Activated CD4-positive, alpha-beta memory T cell treated with anti-CD3 and anti-CD28 coated beads for 36 hours (primary cell): ENCODE measurements at regions not wholly inside any gene's neighbourhood (a gene's known extent, or its start where the extent isn't known, plus 50 kb on each side); places are given as distances from the start of the nearest gene placed in this dataset.
"Not testable (repeated sequence)": the region's sequence is repeated elsewhere in the genome, so short reads cannot be mapped to it uniquely, and the experiment has no call there.

Source experiments
- CTCF ChIA-PET: fragments of 350-600 bp; sonication (Branson Sonifier 250); formaldehyde crosslinking; loops from one replicate; lab custom pipeline; 2021; ENCODE audit warnings: antibody characterized with exemption, inconsistent platforms; lab: Charles Lee
- POLR2A ChIA-PET: fragments of 350-600 bp; sonication (Branson Sonifier 250); formaldehyde crosslinking; loops from one replicate; lab custom pipeline; 2021; ENCODE audit warnings: antibody characterized with exemption; lab: Charles Lee
- DNase-seq: peaks from one replicate; pipeline ENCODE4 v3.0.0-alpha.2; 2020
- H3K27ac Mint-ChIP-seq: one replicate; pipeline ENCODE4 v1.8.0; 2021; ENCODE audit warnings: mixed read lengths
- H3K27me3 Mint-ChIP-seq: one replicate; pipeline ENCODE4 v1.8.0; 2021; ENCODE audit warnings: mixed read lengths
- H3K36me3 Mint-ChIP-seq: one replicate; pipeline ENCODE4 v1.8.0; 2021; ENCODE audit warnings: mixed read lengths
- H3K4me1 Mint-ChIP-seq: one replicate; pipeline ENCODE4 v1.8.0; 2021; ENCODE audit warnings: low read depth, mixed read lengths
- H3K4me3 Mint-ChIP-seq: one replicate; pipeline ENCODE4 v1.8.0; 2021; ENCODE audit warnings: mild to moderate bottlenecking, mixed read lengths
- H3K9me3 Mint-ChIP-seq: one replicate; pipeline ENCODE4 v1.8.0; 2021; ENCODE audit warnings: mixed read lengths
- intact Hi-C: fragments of 100-400 bp; cut with micrococcal nuclease; formaldehyde crosslinking; loops from one replicate; pipeline ENCODE4 v1.15.1; 2023

DNA sequence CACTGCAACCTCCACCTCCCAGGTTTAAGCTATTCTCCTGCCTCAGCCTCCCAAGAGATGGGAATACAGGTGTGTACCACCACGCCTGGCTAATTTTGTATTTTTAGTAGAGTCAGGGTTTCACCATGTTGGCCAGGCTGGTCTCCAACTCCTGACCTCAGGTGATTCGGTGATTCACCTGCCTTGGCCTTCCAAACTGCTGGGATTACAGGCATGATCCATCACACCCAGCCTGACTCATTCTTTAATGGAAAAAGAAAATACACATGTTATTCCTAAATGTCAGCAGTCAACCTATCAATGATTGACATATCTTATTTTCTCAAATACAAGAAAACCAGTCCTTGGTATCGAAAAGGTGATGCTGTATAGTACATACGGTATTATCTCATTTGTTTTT is 376.2 kb downstream of the CBLN4 start:
- POLR2A ChIA-PET, H3K27me3 Mint-ChIP-seq, H3K4me1 Mint-ChIP-seq, H3K4me3 Mint-ChIP-seq, DNase-seq, intact Hi-C loops, CTCF ChIA-PET, H3K27ac Mint-ChIP-seq, H3K36me3 Mint-ChIP-seq, H3K9me3 Mint-ChIP-seq: not testable (repeated sequence)

DNA sequence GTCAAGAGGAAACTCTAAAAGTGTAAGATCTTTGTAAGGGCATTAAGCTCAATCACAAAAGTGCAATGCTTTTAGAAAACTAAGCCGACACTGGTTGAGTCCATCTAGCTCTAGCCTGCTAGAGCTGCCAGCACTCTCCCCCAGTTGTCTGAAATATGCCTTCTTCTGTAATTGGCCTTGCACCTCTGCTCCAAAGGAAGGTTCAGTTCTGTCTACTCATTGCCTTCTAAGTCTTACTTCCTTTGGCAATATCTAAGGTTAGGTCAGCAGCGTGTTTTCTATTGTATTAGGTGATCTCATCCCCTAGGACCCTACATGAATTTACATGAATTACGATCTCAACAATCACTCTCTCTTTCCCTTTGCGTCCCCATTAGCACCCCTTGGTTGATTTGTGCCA is 378.6 kb downstream of the CBLN4 start:
- H3K27ac Mint-ChIP-seq = no peak overlapping the region
- no peak overlapping the region for H3K4me3 Mint-ChIP-seq
- POLR2A ChIA-PET = no interaction called here

DNA sequence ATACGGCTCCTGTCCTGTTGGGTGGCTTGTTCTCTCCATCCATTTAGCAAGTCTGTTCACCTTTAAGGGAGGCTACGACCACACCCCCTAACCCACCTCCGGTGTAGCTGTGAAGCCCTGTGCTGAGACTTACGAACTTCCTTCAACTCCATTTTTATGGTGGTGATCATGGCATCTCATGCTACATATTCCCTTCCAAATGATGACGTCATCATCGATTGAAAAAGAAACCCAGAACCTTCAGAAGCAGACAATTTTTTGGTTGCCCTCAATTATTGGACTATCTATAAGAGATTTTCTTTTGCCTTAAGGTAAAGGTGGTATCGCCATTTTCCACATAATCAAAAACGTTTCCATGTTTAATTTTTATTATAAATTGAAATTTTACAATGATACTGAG is 389.0 kb downstream of the CBLN4 start:
- CTCF ChIA-PET = no interaction called here
- Mint-ChIP-seq H3K9me3 (peaks cover 3% of the 10 kb centered on the region), H3K36me3 (no peaks in the 10 kb centered on the region), H3K27ac (no peak overlapping the region), H3K4me1 (no peaks in the 10 kb centered on the region), H3K27me3 (no peaks in the 10 kb centered on the region), H3K4me3 (no peak overlapping the region)
- intact Hi-C loops = no loop called here
- DNase-seq = no peak
- POLR2A ChIA-PET = no interaction called here

More for the DNA sequence above, 378.6 kb downstream of the CBLN4 start:
- no peaks in the 10 kb centered on the region for H3K27me3 Mint-ChIP-seq
- no peak for DNase-seq
- no peaks in the 10 kb centered on the region for H3K36me3 Mint-ChIP-seq
- no peaks in the 10 kb centered on the region for H3K4me1 Mint-ChIP-seq
- peaks cover 2% of the 10 kb centered on the region for H3K9me3 Mint-ChIP-seq
- intact Hi-C loops = no loop called here
- CTCF ChIA-PET = no interaction called here

DNA sequence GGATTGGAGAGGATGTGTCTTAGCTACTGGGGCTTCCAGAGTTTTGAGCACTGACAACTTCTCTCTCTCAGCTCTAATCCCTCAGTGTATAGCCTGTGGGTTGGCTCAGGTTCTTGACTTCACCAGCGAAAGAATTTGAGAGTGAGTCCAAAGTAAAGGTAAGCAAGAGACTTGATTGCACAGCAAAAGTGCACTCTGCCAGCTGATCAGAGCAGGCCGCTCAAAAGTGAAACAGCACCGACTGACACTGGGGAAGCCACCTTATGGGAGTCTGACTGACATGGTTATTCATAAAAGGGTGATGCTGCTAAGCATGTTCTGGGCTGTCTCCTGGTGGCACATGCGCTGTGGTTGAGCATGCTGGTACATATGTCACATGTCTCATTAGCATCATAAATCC is 389.5 kb downstream of the CBLN4 start:
- no peaks in the 10 kb centered on the region for H3K4me1 Mint-ChIP-seq
- no peak overlapping the region for H3K27ac Mint-ChIP-seq
- no peaks in the 10 kb centered on the region for H3K27me3 Mint-ChIP-seq
- peaks cover 3% of the 10 kb centered on the region for H3K9me3 Mint-ChIP-seq
- POLR2A ChIA-PET = no interaction called here
- no peak for DNase-seq
- CTCF ChIA-PET = no interaction called here
- H3K4me3 Mint-ChIP-seq = no peak overlapping the region
- intact Hi-C loops = no loop called here
- no peaks in the 10 kb centered on the region for H3K36me3 Mint-ChIP-seq

DNA sequence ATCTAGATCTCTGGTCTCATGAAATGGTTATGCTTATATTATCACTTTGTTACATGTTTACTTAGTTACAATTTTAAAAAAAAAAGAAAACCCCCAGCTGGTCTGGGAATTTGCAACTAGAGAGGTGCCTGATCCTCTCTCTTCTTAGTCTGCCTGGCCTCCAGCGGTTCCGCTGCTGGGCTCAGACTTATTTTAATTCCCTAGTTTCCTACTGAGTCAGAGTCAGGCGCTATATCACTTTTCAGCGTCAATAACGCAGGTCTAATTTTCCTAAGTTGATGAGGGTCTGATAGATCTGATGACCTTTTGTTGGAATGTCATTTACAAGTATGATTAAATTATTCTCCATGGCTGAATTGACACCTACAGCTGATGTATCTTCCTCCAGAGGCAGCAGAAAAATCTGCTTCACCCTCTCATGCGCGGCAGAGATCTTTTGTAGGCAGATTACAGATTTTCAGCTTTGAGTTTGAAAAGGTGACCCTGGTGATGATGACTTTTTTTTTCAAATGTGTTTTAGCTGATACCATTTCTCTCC is 391.0 kb downstream of the CBLN4 start:
- H3K27ac Mint-ChIP-seq = no peak overlapping the region
- POLR2A ChIA-PET = no interaction called here
- H3K9me3 Mint-ChIP-seq = peaks cover 3% of the 10 kb centered on the region
- H3K4me1 Mint-ChIP-seq = no peaks in the 10 kb centered on the region
- H3K27me3 Mint-ChIP-seq = no peaks in the 10 kb centered on the region
- no peaks in the 10 kb centered on the region for H3K36me3 Mint-ChIP-seq
- CTCF ChIA-PET = no interaction called here
- intact Hi-C loops = no loop called here
- no peak for DNase-seq
- no peak overlapping the region for H3K4me3 Mint-ChIP-seq

DNA sequence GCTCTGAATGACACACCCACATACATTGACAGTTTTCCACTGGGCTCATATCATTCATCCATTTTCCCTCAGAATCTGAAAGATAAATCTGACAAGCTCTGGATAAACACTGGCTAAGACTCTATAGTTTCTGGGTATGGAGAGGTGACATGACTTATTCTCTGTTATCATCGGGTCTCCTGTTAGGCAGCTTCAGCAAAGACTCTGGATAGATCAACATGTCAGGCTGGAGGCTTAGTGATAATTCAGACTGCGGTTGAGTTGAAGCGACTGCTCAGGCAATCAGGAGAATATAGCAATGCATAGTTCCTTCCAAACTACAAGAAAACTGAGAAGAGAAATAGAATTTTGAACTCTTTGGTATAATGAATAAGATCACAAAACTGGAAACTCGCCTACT is 394.6 kb downstream of the CBLN4 start:
- Mint-ChIP-seq H3K4me3 (no peak overlapping the region), H3K27ac (no peak overlapping the region), H3K4me1 (no peaks in the 10 kb centered on the region), H3K9me3 (peaks cover 3% of the 10 kb centered on the region), H3K27me3 (no peaks in the 10 kb centered on the region), H3K36me3 (no peaks in the 10 kb centered on the region)
- DNase-seq = no peak
- POLR2A ChIA-PET = no interaction called here
- intact Hi-C loops = no loop called here
- CTCF ChIA-PET = no interaction called here

DNA sequence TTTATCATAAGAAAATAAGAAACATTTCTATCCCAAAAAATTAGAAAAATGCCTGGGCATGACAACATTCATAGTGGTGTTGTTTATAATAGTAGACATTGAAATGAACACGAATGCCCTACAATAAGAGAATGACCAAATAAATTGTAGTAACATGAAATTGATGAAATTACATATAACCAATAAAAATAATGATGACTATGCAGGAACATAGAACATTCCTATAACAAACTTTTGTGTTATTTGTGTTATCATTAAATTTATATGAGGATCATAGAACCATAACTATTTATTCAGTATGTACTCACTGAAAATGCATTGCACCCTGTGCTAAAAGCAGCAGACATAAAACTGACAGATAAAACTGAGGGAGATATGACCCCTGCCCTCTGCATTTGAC is 399.7 kb downstream of the CBLN4 start:
- Mint-ChIP-seq H3K27ac (no peak overlapping the region), H3K4me3 (no peak overlapping the region), H3K9me3 (no peaks in the 10 kb centered on the region), H3K27me3 (no peaks in the 10 kb centered on the region), H3K4me1 (no peaks in the 10 kb centered on the region), H3K36me3 (no peaks in the 10 kb centered on the region)
- no peak for DNase-seq
- intact Hi-C loops = no loop called here
- ChIA-PET POLR2A (no interaction called here), CTCF (no interaction called here)

DNA sequence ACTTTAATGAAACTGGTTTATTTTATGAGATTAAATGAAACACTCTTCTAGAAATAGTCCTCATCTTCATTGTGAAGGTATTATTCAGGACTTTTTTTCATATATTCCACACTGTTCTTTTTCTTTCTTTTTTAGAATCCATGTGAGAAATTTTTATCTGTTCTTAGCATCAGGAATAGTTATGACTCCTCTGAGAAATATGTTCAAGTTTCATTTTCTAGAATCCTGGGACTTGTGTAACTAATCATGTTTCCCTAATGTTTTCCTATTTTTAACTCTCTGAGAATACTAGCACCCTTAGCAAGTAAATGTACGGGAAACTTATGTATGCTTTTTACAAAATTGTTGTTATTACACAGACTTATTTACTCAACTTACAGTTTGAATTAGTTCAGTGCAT is 407.8 kb downstream of the CBLN4 start:
- POLR2A ChIA-PET = no interaction called here
- CTCF ChIA-PET = no interaction called here

DNA sequence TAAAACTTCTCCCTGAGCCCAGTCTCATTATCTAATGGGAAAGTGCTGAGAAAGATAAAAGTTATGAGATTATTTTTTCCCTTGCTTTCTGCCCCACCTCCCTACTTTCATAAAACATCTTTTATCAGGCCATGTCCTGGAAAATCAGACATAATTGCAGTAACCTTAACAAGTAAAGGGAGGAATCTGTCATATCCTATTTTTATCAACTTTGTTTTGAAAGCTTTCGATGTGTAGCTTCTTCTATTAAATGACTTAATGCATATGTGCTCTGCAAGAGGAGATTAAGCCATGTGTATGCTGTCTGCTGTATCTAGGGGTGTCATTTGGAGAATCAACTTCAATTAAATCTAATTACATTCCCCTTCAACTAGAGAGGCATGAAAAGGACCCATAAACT is 408.9 kb downstream of the CBLN4 start:
- POLR2A ChIA-PET = no interaction called here
- Mint-ChIP-seq H3K36me3 (no peaks in the 10 kb centered on the region), H3K27ac (no peak overlapping the region), H3K4me3 (no peak overlapping the region), H3K27me3 (no peaks in the 10 kb centered on the region), H3K9me3 (peaks cover 2% of the 10 kb centered on the region), H3K4me1 (no peaks in the 10 kb centered on the region)
- CTCF ChIA-PET = no interaction called here
- no peak for DNase-seq
- intact Hi-C loops = no loop called here

More for the DNA sequence above, 407.8 kb downstream of the CBLN4 start:
- no peaks in the 10 kb centered on the region for H3K27me3 Mint-ChIP-seq
- DNase-seq = no peak
- no peaks in the 10 kb centered on the region for H3K36me3 Mint-ChIP-seq
- peaks cover 2% of the 10 kb centered on the region for H3K9me3 Mint-ChIP-seq
- H3K27ac Mint-ChIP-seq = no peak overlapping the region
- no peaks in the 10 kb centered on the region for H3K4me1 Mint-ChIP-seq
- intact Hi-C loops = no loop called here
- H3K4me3 Mint-ChIP-seq = no peak overlapping the region

DNA sequence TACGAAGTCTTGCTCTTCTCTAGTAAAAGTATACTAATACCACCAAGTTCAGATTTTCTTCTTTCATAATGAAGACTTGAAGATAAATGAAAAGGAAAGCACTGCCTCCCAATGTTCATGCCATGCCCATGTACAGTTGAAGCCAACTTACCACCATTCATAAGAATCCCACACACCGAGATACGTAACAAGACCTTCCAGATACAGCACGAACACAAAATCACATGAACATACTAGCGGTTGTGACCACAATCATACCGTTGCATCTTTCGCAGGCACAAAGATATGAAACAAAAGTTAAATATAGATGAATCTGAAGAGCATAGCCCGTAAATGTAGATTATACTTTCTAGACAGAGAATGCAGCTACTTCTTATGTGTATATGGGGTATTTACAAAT is 412.5 kb downstream of the CBLN4 start:
- CTCF ChIA-PET = no interaction called here
- no peak for DNase-seq
- Mint-ChIP-seq H3K4me1 (no peaks in the 10 kb centered on the region), H3K9me3 (peaks cover 5% of the 10 kb centered on the region), H3K27me3 (no peaks in the 10 kb centered on the region), H3K27ac (no peak overlapping the region), H3K4me3 (no peak overlapping the region), H3K36me3 (no peaks in the 10 kb centered on the region)
- intact Hi-C loops = no loop called here
- POLR2A ChIA-PET = no interaction called here

DNA sequence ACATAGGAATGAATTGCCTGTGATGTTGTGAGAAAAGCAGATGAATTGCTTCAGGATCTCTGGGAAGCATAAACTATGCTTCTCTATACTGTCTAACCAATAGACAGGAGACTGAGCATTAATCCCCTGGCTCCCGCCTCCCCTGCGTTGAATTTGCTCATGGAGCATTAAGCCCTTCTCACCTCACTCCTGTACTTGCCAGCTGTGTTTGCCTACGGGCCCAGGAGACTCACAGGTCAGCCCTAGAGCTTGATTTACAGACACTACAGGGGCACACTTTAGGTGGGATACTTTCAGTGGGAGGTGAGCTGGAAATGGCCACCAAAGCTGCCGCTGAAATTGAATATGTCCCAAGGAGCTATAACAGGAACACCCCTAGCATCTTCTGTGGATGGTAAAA is 418.7 kb downstream of the CBLN4 start:
- intact Hi-C loops = no loop called here
- CTCF ChIA-PET = no interaction called here
- Mint-ChIP-seq H3K36me3 (no peaks in the 10 kb centered on the region), H3K4me1 (no peaks in the 10 kb centered on the region), H3K27me3 (no peaks in the 10 kb centered on the region), H3K4me3 (no peak overlapping the region), H3K27ac (no peak overlapping the region), H3K9me3 (peaks cover 4% of the 10 kb centered on the region)
- POLR2A ChIA-PET = no interaction called here
- DNase-seq = no peak

DNA sequence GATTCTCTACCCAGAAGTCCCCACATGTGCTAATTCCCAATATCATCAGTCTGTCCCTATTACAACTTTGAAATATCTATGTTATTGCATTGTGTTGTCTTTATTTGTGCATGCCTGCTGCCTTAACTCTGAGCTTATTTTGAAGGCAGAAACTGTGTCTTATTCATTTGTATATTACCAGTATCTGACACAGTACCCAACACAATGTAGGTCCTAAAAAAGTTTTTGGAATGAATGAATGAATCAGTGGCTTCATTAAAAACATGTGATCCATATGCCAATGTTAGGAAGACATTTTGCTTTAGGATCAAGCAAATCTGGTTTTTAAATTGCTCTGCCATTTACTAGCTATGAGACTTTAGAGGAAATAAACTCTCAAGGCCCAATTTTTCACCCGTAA is 420.4 kb downstream of the CBLN4 start:
- Mint-ChIP-seq H3K27me3 (no peaks in the 10 kb centered on the region), H3K9me3 (no peaks in the 10 kb centered on the region), H3K4me3 (no peak overlapping the region), H3K27ac (no peak overlapping the region), H3K36me3 (no peaks in the 10 kb centered on the region), H3K4me1 (no peaks in the 10 kb centered on the region)
- ChIA-PET CTCF (no interaction called here), POLR2A (no interaction called here)
- no peak for DNase-seq
- intact Hi-C loops = no loop called here

DNA sequence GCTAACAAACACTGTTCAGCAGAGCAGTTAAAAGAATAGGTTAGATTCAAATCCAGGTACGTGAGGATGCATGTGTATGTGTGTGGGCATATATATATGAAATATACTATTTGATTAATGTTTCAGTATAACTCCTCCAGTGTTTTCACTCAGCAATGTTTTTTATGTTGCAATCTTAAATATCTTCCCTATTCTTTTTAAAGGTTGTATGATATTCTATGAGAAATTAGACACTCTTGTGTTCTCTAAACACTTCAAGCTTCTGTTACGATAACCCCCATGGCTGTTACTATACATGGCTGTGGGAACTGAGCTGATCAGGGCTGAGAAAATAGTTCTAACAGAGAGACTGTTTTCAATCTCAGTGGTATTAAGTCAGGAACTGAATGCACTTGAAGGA is 421.0 kb downstream of the CBLN4 start:
- POLR2A ChIA-PET = no interaction called here
- CTCF ChIA-PET = no interaction called here
- intact Hi-C loops = no loop called here
- no peaks in the 10 kb centered on the region for H3K9me3 Mint-ChIP-seq
- no peak for DNase-seq
- H3K4me3 Mint-ChIP-seq = no peak overlapping the region
- H3K36me3 Mint-ChIP-seq = no peaks in the 10 kb centered on the region
- no peaks in the 10 kb centered on the region for H3K4me1 Mint-ChIP-seq
- no peaks in the 10 kb centered on the region for H3K27me3 Mint-ChIP-seq
- no peak overlapping the region for H3K27ac Mint-ChIP-seq

DNA sequence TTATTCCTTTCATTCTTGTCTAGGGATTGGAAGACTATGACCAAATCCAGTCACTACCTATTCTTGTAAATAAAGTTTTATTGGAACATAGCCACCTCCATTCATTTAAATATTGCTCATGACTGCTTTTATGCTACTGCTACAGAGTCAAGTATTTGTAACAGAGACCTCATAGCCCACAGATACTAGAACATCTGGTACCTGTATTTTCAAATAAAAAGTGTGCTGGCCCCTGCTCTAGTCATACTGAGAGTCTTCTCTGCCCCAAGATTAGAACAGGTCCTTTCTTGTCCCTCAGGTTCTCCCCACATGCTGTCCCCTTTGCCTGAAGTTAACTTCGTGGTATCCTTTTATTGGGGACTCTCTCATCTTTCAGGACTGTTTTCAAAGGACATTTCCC is 422.3 kb downstream of the CBLN4 start:
- Mint-ChIP-seq H3K4me1 (no peaks in the 10 kb centered on the region), H3K27me3 (no peaks in the 10 kb centered on the region), H3K27ac (no peak overlapping the region), H3K36me3 (no peaks in the 10 kb centered on the region), H3K4me3 (no peak overlapping the region), H3K9me3 (no peaks in the 10 kb centered on the region)
- ChIA-PET CTCF (no interaction called here), POLR2A (no interaction called here)
- intact Hi-C loops = no loop called here
- DNase-seq = no peak
